Mucosa of descending colon (tissue), 3 donors: ENCODE measurements at regions not wholly inside any gene's neighbourhood (a gene's known extent, or its start where the extent isn't known, plus 50 kb on each side); places are given as distances from the start of the nearest gene placed in this dataset.
"Not testable (repeated sequence)": the region's sequence is repeated elsewhere in the genome, so short reads cannot be mapped to it uniquely, and the experiment has no call there.

ENCODE experiments used
- ATAC-seq: fragments of 200-7000 bp; cut with Tn5 transposase; one replicate; pipeline ENCODE4 v1.9.1; 2020; ENCODE audit warnings: mild to moderate bottlenecking, moderate library complexity
- DNase-seq, 3 donors: peaks; one replicate each; pipeline ENCODE4 v3.0.0-alpha.2; 2020
- H3K36me3 ChIP-seq: fragments of 200-600 bp; one replicate; pipeline ENCODE4 v1.8.0; 2021; ENCODE audit warnings: low read depth, mild to moderate bottlenecking
- H3K4me1 ChIP-seq: fragments of 200-600 bp; one replicate; pipeline ENCODE4 v1.8.0; 2021; ENCODE audit warnings: low read depth, mild to moderate bottlenecking
- H3K4me3 ChIP-seq: fragments of 200-600 bp; one replicate; pipeline ENCODE4 v1.8.0; 2021; ENCODE audit warnings: mild to moderate bottlenecking
- H3K9me3 ChIP-seq: fragments of 200-600 bp; one replicate; pipeline ENCODE4 v1.8.0; 2021; ENCODE audit warnings: mild to moderate bottlenecking
- intact Hi-C, 2 donors: fragments of 100-400 bp; cut with DNase I in 1 of 2; cut with micrococcal nuclease in 1 of 2; formaldehyde crosslinking; loops; one replicate each; pipeline versions ENCODE4 v1.11.0 to v1.11.1; 2022; cut with DNase I, micrococcal nuclease
- TF ChIP-seq, protein P1 (sequence below): fragments of 200-600 bp; IDR thresholded peaks from one replicate; pipeline ENCODE4 v1.8.0; 2022; ENCODE audit warnings: antibody characterized with exemption, mild to moderate bottlenecking
- donor health status: DM: no; HTN: no; CAD: no; lungs with moderate emphysema.
- donor health status: DM: no; HTN: no; CAD: no.
- donor health status: DM: no; HTN: yes; CAD: no.

DNA sequence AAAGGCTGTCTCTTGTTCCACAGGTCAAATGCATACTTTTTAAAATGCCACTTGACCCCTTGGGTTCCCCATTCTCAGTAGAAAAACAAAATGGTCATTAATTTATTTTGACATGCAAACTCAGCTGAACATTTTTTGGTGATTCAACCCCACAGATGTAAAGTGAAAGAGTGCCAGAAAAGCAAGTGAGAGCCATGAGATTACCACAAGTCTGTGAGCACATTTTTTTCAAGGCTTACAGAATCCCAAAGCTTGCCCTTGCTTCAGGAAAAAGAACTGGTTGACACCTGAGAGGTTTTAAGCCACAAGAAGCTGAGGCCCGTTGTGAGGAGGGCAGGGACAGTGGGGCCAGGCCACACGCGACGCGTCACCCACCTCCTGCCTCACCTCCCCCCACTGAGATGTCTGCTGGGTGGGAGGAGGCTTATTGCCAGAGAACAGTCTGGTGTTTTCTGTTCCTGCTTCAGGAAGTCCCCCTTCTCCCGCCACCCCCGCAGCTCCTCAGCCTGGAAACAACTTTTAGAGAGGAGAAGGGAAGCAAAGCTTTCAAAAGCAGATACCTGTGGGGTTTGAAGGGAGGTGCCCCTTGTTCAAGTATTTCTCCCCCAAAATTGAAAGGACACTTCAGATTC lies 70.4 kb upstream of the CYP1B1 start:
- Histone ChIP-seq H3K9me3 (no peaks in the 10 kb centered on the region), H3K4me3 (no peak overlapping the region), H3K4me1 (no peaks in the 10 kb centered on the region), H3K36me3 (no peaks in the 10 kb centered on the region)
- peak in 1 of 3 donors; percentile 33 for DNase-seq
- TF ChIP-seq, protein P1, sequence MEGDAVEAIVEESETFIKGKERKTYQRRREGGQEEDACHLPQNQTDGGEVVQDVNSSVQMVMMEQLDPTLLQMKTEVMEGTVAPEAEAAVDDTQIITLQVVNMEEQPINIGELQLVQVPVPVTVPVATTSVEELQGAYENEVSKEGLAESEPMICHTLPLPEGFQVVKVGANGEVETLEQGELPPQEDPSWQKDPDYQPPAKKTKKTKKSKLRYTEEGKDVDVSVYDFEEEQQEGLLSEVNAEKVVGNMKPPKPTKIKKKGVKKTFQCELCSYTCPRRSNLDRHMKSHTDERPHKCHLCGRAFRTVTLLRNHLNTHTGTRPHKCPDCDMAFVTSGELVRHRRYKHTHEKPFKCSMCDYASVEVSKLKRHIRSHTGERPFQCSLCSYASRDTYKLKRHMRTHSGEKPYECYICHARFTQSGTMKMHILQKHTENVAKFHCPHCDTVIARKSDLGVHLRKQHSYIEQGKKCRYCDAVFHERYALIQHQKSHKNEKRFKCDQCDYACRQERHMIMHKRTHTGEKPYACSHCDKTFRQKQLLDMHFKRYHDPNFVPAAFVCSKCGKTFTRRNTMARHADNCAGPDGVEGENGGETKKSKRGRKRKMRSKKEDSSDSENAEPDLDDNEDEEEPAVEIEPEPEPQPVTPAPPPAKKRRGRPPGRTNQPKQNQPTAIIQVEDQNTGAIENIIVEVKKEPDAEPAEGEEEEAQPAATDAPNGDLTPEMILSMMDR, result no peak
- intact Hi-C loops, result no loop called here
- peak; percentile 36 for ATAC-seq

DNA sequence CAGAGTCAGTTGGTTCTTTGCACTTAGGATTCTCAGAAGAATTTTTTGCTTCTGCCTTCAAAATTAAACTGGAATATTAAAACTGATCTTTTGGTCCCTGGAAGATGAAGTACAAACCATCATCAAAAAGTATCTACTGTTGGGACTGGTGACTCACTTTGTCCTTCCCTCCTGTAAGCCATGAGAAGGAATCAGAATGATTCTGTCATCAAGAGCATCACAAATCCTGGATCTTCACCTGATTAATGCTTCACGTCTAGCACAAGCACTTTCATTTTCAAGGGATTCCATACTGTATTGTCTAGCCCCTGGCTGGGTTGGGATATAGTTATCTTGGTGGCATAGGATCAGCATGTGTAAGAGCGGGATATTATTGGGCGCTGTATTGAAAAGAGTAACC lies 69.3 kb upstream of the CYP1B1 start:
- no peak for ATAC-seq
- no peaks in the 10 kb centered on the region for H3K4me1 ChIP-seq
- H3K9me3 ChIP-seq, result no peaks in the 10 kb centered on the region
- intact Hi-C loops, result no loop called here
- no peaks in the 10 kb centered on the region for H3K36me3 ChIP-seq
- DNase-seq, result no peak
- H3K4me3 ChIP-seq, result no peak overlapping the region
- TF ChIP-seq, protein P1, result no peak

DNA sequence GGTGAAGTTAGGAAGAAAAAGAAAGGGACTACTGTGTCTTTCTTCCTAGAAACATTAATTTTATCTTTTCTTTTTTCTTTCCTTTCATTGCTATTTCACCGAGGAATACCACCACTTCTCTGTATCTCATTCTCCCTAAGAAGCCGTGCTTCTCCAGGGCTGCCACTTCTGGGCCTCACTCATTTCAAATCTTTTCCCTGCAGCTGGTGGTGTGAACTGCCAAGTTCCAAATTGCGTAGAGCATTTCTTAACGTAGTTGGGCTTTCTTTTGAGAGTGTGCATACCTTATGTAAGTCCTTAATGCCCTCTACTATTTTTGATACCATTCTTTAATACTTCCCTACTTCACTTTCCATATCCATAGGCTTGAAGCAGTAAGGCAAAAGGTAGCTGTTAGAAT lies 66.7 kb upstream of the CYP1B1 start:
- Histone ChIP-seq H3K4me1 (no peaks in the 10 kb centered on the region), H3K4me3 (no peak overlapping the region), H3K9me3 (no peaks in the 10 kb centered on the region), H3K36me3 (no peaks in the 10 kb centered on the region)
- intact Hi-C loops, result no loop called here
- DNase-seq, result no peak
- TF ChIP-seq, protein P1, result no peak
- ATAC-seq, result no peak

DNA sequence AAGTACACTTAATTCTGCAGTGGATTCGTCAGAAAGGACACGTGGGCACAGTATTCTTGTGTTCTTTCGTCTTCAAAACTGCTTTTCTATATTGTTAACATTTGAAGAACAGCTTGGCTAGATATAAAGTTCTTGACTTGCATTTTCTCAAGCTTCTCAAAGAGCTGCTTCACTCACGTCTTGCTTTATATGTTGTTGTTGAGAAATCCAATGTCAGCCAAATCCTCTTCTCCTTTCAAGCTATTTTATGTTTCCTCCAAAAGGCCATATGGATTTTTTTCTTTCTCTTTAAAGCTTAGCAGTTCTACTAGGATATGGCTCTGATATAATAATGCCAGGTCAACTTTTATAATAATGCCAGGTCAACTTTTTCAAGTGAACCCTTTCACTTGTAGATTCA lies 65.5 kb upstream of the CYP1B1 start:
- Histone ChIP-seq H3K9me3 (no peaks in the 10 kb centered on the region), H3K36me3 (no peaks in the 10 kb centered on the region), H3K4me3 (no peak overlapping the region), H3K4me1 (no peaks in the 10 kb centered on the region)
- TF ChIP-seq, protein P1, result no peak
- intact Hi-C loops, result no loop called here
- no peak for ATAC-seq
- no peak for DNase-seq

DNA sequence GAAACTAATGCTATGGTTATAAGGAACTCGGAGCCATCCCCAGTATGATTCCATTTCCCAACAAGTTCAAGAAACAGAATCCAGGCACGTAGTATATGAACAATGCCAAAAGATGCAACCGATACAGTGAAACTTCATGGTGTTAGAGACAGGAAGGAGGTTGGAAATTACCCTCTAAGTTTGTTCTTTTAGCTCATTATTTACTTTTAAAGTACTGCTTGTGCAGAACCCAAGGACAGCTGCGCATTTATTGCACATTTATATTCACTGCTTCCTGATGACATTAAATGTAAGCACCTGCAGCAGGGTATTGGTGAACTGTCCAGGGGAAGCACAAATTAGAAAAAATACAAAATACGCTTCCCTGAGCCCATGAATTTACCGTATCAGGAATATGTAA lies 63.0 kb upstream of the CYP1B1 start:
- Histone ChIP-seq H3K4me3 (no peak overlapping the region), H3K36me3 (no peaks in the 10 kb centered on the region), H3K4me1 (no peaks in the 10 kb centered on the region), H3K9me3 (no peaks in the 10 kb centered on the region)
- intact Hi-C loops, result no loop called here
- TF ChIP-seq, protein P1, result no peak
- peak; percentile 84 for ATAC-seq
- no peak for DNase-seq

DNA sequence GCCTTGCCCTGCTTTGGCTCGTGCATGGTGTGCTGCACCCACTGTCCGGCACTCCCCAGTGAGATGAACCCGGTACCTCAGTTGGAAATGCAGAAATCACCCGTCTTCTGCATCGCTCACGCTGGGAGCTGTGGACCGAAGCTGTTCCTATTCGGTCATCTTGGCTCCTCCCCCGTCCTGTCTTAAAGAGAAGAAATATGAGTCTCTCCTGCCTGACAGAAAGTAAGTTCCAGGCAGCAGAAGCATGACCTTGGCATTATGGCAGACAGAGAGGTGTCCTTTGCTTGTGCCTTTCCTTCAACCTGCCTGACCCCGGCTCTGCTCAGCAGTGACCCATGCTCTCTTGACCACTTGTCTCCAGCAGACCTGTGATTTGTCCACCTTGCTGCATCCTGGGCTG lies 62.5 kb upstream of the CYP1B1 start:
- intact Hi-C loops, result no loop called here
- ATAC-seq, result no peak

DNA sequence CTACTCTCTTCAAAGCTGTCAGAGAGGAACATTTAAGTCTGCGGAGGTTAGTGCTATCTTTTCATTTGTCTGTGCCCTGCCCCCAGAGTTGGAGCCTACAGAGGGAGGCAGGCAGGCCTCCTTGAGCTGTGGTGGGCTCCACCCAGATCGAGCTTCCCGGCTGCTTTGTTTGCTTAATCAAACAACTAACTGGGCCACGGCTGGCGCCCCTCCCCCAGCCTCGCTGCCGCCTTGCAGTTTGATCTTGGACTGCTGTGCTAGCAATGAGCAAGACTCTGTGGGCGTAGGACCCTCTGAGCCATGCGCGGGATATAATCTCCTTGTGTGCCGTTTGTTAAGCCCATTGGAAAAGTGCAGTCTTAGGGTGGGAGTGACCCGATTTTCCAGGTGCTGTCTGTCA lies 62.0 kb upstream of the CYP1B1 start:
- H3K9me3 ChIP-seq, H3K4me3 ChIP-seq, ATAC-seq, intact Hi-C loops, H3K36me3 ChIP-seq, H3K4me1 ChIP-seq, DNase-seq: not testable (repeated sequence)

More for the DNA sequence above, 62.5 kb upstream of the CYP1B1 start:
- H3K4me3 ChIP-seq, result no peak overlapping the region
- TF ChIP-seq, protein P1, result no peak
- H3K9me3 ChIP-seq, result no peaks in the 10 kb centered on the region
- no peaks in the 10 kb centered on the region for H3K4me1 ChIP-seq
- no peaks in the 10 kb centered on the region for H3K36me3 ChIP-seq
- DNase-seq, result no peak
